ENCODE measurements at regions not wholly inside any gene's neighbourhood (a gene's known extent, or its start where the extent isn't known, plus 50 kb on each side); places are given as distances from the start of the nearest gene placed in this dataset.

GRCh38 chr5:159385536-159385935 lies 55.2 kb upstream of the IL12B start:
- DNase-seq (ENCODE audit: low read depth): no peak

GRCh38 chr5:159386028-159386711 lies 55.9 kb upstream of the IL12B start:
- no peak for DNase-seq (ENCODE audit: low read depth)

DNA sequence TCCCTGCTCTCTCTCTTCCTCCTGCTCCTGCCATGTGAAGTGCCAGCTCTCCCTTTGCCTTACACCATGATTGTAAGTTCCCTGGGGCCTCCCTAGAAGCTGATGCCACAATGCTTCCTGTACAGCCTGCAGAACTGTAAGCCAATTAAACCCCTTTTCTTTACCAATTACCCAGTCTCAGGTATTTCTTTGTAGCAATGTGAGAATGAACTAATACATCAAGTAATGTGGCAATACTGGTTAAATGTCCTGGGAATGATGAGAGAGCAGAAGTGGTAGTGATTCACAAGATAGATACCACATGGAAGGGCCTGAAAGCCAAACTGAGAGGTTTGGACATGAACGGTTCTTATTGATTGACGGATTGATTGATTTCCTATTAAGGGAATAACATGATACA lies 62.6 kb upstream of the IL12B start:
- no peak for DNase-seq (ENCODE audit: low read depth)

- DNase-seq (ENCODE audit: low read depth): no peak
Measured at GRCh38 chr5:159393854-159394274, 63.6 kb upstream of the IL12B start.

GRCh38 chr5:159395202-159395601 lies 64.9 kb upstream of the IL12B start:
- no peak for DNase-seq (ENCODE audit: low read depth)

GRCh38 chr5:159398936-159399335 lies 68.6 kb upstream of the IL12B start:
- no peak for DNase-seq (ENCODE audit: low read depth)

- DNase-seq (ENCODE audit: low read depth): no peak
Measured at GRCh38 chr5:159400476-159400875, 70.2 kb upstream of the IL12B start.

DNA sequence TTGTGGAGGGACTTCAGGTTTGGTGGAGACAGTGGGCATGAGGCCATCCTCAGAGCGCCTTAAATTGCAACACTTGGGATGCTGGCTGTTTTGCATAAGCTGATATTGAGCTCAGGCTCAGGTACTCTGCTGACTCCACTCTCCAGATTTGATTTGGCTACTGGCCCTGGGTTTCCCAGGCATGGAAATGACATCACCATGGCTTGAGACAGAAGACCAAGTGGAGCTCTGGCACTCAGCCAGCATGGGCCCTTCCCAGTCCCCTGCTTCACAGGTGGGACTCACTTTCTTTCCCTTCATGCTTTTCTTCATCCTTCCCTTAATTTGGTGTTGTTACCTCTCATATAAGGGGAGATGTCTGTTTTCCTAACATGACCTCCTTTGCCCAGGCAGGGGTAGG lies 72.0 kb upstream of the IL12B start:
- no peak for DNase-seq (ENCODE audit: low read depth)

DNA sequence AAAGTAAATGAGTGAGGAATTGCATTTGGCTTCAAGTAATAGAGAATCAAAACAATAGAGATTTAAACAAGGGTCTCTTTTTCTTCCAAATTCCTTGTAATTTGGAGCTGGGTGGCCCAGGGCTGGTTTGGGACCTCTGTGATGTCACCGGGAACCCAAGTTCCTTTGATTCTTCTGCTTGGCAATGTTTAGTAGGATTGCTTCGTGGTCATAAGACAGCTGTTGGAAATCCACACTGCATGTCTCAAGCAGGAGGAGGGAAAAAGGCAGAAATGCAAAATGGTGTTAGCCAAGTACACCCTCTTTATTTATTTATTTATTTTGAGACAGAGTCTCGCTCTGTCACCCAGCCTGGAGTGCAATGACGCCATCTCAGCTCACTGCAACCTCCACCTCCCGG lies 72.6 kb upstream of the IL12B start:
- DNase-seq (ENCODE audit: low read depth): no peak

GRCh38 chr5:159403906-159404681 lies 73.8 kb upstream of the IL12B start:
- no peak for DNase-seq (ENCODE audit: low read depth)

GRCh38 chr5:159405611-159406031 lies 75.3 kb upstream of the IL12B start:
- DNase-seq (ENCODE audit: low read depth): no peak

DNA sequence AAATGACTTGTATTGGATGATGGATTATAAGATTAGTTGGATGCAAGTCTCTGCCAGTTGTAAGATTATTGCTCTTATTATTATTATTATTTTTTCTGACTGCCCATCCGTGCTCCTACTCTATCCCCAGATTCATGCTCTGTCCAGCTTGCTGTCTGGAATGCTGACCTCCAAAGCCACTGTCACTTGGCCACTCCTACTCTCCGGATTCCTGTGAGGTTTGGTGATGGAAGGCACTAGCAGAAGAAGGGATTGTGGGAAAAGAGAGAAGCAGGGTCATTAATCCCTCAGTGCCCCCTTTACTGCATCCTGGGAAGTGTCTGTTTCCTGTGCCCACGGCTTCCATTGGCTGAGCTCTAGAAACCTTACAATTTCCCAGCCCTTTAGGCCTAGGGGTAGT lies 76.3 kb upstream of the IL12B start:
- DNase-seq (ENCODE audit: low read depth): no peak

DNA sequence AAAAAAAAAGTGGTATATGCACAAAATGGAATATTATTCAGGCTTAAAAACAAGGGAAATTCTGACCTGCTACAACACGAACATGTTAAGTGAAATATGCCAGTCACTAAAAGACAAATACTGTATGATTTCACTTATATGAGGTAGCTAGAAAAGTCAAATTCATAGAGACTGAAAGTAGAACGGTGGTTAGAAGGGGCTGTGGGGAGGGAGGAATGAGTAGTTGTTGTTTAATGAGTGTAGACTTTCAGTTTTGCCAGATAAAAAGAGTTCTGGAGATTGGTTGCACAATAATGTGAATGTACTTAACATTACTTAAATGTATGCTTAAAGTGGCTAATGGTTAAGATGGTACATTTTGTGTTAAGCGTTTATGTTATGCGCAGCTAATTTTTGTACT lies 79.5 kb upstream of the IL12B start:
- no peak for DNase-seq (ENCODE audit: low read depth)

GRCh38 chr5:159410480-159410879 lies 80.2 kb upstream of the IL12B start:
- DNase-seq (ENCODE audit: low read depth): no peak

GRCh38 chr5:159411115-159411514 lies 80.8 kb upstream of the IL12B start:
- DNase-seq (ENCODE audit: low read depth): no peak

- DNase-seq (ENCODE audit: low read depth): peak; percentile 34
Measured at GRCh38 chr5:159412284-159413046, 82.2 kb upstream of the IL12B start.

DNA sequence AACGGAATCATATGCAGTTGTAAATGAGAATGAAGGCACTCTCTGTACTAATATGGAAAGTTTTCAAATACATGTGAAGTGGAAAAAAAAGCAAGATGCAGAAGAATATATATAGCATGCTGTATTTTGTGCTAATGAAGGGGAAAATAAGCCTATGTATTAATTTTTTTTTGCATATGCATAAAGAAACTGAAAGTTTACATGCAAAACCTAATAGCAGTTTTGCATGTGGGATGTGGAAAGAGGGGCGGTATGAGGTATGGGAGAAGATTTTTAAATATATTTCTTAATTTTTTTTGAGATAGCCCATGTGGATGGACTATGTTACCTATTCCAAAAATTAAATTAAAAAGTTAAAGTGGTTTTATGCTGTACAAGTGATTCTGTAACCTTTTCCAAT lies 83.7 kb upstream of the IL12B start:
- DNase-seq (ENCODE audit: low read depth): no peak

GRCh38 chr5:159415301-159415937 lies 85.1 kb upstream of the IL12B start:
- no peak for DNase-seq (ENCODE audit: low read depth)

DNA sequence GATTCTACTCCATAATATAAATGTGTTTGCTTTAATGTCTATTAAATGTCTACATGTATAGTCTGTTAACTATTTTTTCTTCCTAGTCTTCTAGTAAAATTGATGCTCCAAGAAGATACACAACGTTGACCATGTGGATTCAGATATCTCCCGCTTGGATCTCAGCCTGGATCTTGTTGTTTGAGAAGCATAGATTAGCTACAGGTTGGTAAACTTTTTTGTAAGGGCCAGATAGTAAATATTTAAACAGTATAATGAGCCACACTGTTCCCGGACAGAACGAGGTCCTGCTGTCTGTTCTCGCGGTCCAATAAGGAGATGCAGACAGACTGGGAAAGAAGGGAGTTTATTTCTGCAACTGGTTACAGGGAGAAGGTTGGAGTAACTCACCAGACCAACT lies 86.2 kb upstream of the IL12B start:
- no peak for DNase-seq (ENCODE audit: low read depth)

DNA sequence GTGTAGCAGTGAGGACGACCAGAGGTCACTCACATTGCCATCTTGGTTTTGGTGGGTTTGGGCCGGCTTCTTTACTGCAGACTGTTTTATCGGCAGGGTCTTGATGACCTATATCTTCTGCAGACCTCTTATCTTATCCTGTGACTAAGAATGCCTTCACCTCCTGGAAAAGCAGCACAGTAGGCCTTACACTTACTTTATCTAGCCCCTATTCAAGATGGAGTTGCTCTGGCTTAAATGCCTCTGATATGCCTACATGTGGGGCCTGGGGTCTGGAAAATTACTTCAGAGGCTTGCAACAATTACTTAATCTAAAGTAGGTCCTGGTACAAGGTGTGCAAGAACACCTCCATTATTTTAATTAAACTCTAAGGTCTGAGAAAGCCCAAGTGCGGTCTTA lies 86.9 kb upstream of the IL12B start:
- no peak for DNase-seq (ENCODE audit: low read depth)

GRCh38 chr5:159419576-159419975 lies 89.3 kb upstream of the IL12B start:
- DNase-seq (ENCODE audit: low read depth): no peak

- DNase-seq (ENCODE audit: low read depth): no peak
Measured at GRCh38 chr5:159420940-159421339, 90.7 kb upstream of the IL12B start.
